GM21381 (cell line): ENCODE measurements at regions not wholly inside any gene's neighbourhood (a gene's known extent, or its start where the extent isn't known, plus 50 kb on each side); places are given as distances from the start of the nearest gene placed in this dataset.

Experiments
- ATAC-seq: cut with Tn5 transposase; IDR thresholded peaks from one replicate; pipeline ENCODE4 v1.9.1; 2021; ENCODE audit warnings: mild to moderate bottlenecking, moderate library complexity; ENCODE audit not compliant: unreplicated experiment

- ATAC-seq: no peak
Measured at GRCh38 chr11:127898422-127899365, 688.7 kb downstream of the ETS1 start.

- ATAC-seq: no peak
Measured at GRCh38 chr11:127895776-127896175, 691.6 kb downstream of the ETS1 start.

GRCh38 chr11:127894316-127894715 lies 693.0 kb downstream of the ETS1 start:
- ATAC-seq: no peak

GRCh38 chr11:127890030-127890615 lies 697.2 kb downstream of the ETS1 start:
- no peak for ATAC-seq

GRCh38 chr11:127888386-127888785 lies 699.0 kb downstream of the ETS1 start:
- ATAC-seq: no peak

GRCh38 chr11:127875131-127875530 lies 712.2 kb downstream of the ETS1 start:
- no peak for ATAC-seq

GRCh38 chr11:127873478-127873877 lies 713.9 kb downstream of the ETS1 start:
- no peak for ATAC-seq

- ATAC-seq: no peak
Measured at GRCh38 chr11:127866109-127866508, 721.2 kb downstream of the ETS1 start.

- ATAC-seq: no peak
Measured at GRCh38 chr11:127864861-127865260, 722.5 kb downstream of the ETS1 start.

GRCh38 chr11:127862406-127862805 lies 725.0 kb downstream of the ETS1 start:
- no peak for ATAC-seq

GRCh38 chr11:127859941-127860354 lies 727.4 kb downstream of the ETS1 start:
- no peak for ATAC-seq

GRCh38 chr11:127844876-127845275 lies 742.5 kb downstream of the ETS1 start:
- ATAC-seq: no peak

- ATAC-seq: peak; percentile 72
Measured at GRCh38 chr11:127843483-127844396, 743.6 kb downstream of the ETS1 start.

GRCh38 chr11:127825183-127825582 lies 762.2 kb downstream of the ETS1 start:
- no peak for ATAC-seq

- ATAC-seq: no peak
Measured at GRCh38 chr11:127818625-127819024, 768.7 kb downstream of the ETS1 start.

- no peak for ATAC-seq
Measured at GRCh38 chr11:127816962-127817361, 770.4 kb downstream of the ETS1 start.

- no peak for ATAC-seq
Measured at GRCh38 chr11:127815331-127815730, 772.0 kb downstream of the ETS1 start.

- ATAC-seq: no peak
Measured at GRCh38 chr11:127806501-127806900, 780.9 kb downstream of the ETS1 start.

GRCh38 chr11:127805771-127806170 lies 781.6 kb downstream of the ETS1 start:
- no peak for ATAC-seq

GRCh38 chr11:127804747-127805400 lies 782.5 kb downstream of the ETS1 start:
- ATAC-seq: no peak

GRCh38 chr11:127803755-127804154 lies 783.6 kb downstream of the ETS1 start:
- ATAC-seq: no peak
